Gastrocnemius medialis (tissue), 4 donors: ENCODE measurements at regions not wholly inside any gene's neighbourhood (a gene's known extent, or its start where the extent isn't known, plus 50 kb on each side); places are given as distances from the start of the nearest gene placed in this dataset.

Experiments used
- ATAC-seq, 2 donors: fragments of 150-250 bp; one replicate each; pipeline ENCODE4 v1.9.1; 2016
- DNase-seq, 2 donors: peaks; one replicate each; pipeline ENCODE4 v3.0.0-alpha.2; 2019
- H3K27ac ChIP-seq, 4 donors: fragments of 200-600 bp; sonication (generic); 1 replicate in 1 of 4; 2 replicates in 3 of 4; pipeline ENCODE4 v1.5.1; 2016 to 2018; ENCODE audit warnings: mild to moderate bottlenecking in 2 of 4, moderate library complexity in 1 of 4
- H3K27me3 ChIP-seq, 3 donors: fragments of 200-600 bp; sonication (generic) in 2 of 3; 1 replicate in 1 of 3; 2 replicates in 2 of 3; pipeline versions ENCODE4 v1.5.1 to v1.6.0; 2016 to 2019; ENCODE audit warnings: mild to moderate bottlenecking in 1 of 3, moderate library complexity in 1 of 3
- H3K36me3 ChIP-seq, 2 donors: fragments of 200-600 bp; sonication (generic) in 1 of 2; one replicate each; pipeline ENCODE4 v1.5.1; 2017 to 2018
- H3K4me1 ChIP-seq, 2 donors: fragments of 200-600 bp; sonication (generic) in 1 of 2; one replicate each; pipeline ENCODE4 v1.5.1; 2016 to 2017; ENCODE audit warnings: mild to moderate bottlenecking in 2 of 2
- H3K4me3 ChIP-seq, 4 donors: fragments of 200-600 bp; sonication (generic) in 3 of 4; 1 replicate in 1 of 4; 2 replicates in 3 of 4; pipeline ENCODE4 v1.5.1; 2016 to 2019; ENCODE audit warnings: mild to moderate bottlenecking in 2 of 4
- H3K9me3 ChIP-seq, 3 donors: fragments of 200-600 bp; sonication (generic) in 2 of 3; 1 replicate in 1 of 3; 2 replicates in 2 of 3; pipeline ENCODE4 v1.5.1; 2016 to 2019
- POLR2A ChIP-seq, 2 donors: fragments of 450-650 bp; IDR thresholded peaks; one replicate each; pipeline ENCODE4 v1.6.1; 2017; ENCODE audit warnings: antibody characterized with exemption in 2 of 2, mild to moderate bottlenecking in 2 of 2, moderate library complexity in 2 of 2
- in situ Hi-C, 4 donors: fragments of 200-750 bp; cut with MboI; loops; one replicate each; pipeline versions ENCODE4 v1.15.0 to v1.8.0; 2017; ENCODE audit warnings: low sequenced_read_pairs in 4 of 4
- intact Hi-C: fragments of 100-400 bp; cut with DNase I; formaldehyde crosslinking; loops from one replicate; pipeline ENCODE4 v1.15.1; 2023; ENCODE audit warnings: low total_unique reads
- TF ChIP-seq, protein P1 (sequence below), 5 experiments: fragments of 450-650 bp in 3 of 5; fragments of 200-600 bp in 2 of 5; sonication (generic) in 2 of 5; IDR thresholded peaks in 4 of 5; conservative IDR thresholded peaks in 1 of 5; 1 replicate in 4 of 5; 2 replicates in 1 of 5; pipeline ENCODE4 v1.5.1; 2016 to 2019; ENCODE audit warnings: antibody characterized with exemption in 5 of 5, mild to moderate bottlenecking in 3 of 5, moderate library complexity in 3 of 5

DNA sequence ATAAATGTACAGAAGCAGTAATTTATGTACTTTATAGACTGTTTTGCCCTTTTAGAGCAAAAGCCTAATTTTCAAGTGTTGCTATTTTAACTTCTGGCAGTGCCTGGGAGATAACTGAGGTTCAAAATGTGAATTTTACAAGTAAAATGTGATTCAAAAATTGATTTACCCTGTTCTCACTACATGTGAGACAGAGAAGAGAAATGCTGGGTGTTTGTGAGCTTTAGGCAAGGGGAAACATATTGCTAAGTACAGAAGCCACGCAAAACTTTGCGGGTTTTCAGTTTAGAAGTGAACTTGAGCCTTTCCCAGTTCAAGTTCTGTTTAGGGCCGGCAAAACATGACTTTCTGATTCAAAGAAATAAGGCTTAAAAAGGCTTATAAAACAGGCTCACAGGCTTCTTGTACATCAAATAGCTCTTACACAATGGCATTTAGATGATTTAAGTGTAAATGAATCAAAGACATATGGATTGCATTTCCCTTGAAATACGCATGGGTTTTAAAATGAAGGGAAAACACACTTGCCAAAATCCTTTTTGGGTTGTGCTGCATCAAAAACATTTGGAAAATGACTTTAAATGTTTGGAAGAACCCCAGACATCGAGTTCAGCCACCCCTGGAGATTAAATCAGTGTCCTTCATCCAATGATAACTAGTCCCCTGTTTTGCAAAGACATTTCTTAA is 370.8 kb upstream of the MEF2C start:
- H3K27ac ChIP-seq, result no peak overlapping the region
- no peaks in the 10 kb centered on the region for H3K36me3 ChIP-seq
- H3K27me3 ChIP-seq, result no peaks in the 10 kb centered on the region
- in situ Hi-C loops (no loop called here), intact Hi-C loops (no loop called here)
- no peak for DNase-seq
- ATAC-seq, result no peak
- H3K4me3 ChIP-seq, result no peak overlapping the region
- H3K9me3 ChIP-seq, result no peaks in the 10 kb centered on the region
- no peaks in the 10 kb centered on the region for H3K4me1 ChIP-seq
- TF ChIP-seq, protein P1, sequence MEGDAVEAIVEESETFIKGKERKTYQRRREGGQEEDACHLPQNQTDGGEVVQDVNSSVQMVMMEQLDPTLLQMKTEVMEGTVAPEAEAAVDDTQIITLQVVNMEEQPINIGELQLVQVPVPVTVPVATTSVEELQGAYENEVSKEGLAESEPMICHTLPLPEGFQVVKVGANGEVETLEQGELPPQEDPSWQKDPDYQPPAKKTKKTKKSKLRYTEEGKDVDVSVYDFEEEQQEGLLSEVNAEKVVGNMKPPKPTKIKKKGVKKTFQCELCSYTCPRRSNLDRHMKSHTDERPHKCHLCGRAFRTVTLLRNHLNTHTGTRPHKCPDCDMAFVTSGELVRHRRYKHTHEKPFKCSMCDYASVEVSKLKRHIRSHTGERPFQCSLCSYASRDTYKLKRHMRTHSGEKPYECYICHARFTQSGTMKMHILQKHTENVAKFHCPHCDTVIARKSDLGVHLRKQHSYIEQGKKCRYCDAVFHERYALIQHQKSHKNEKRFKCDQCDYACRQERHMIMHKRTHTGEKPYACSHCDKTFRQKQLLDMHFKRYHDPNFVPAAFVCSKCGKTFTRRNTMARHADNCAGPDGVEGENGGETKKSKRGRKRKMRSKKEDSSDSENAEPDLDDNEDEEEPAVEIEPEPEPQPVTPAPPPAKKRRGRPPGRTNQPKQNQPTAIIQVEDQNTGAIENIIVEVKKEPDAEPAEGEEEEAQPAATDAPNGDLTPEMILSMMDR (IDR thresholded peaks at IDR 0.05 in 4 of 5, conservative IDR thresholded peaks at IDR 0.05 in 1 of 5), result no peak
- no peak for TF ChIP-seq POLR2A (IDR thresholded peaks at IDR 0.05)

DNA sequence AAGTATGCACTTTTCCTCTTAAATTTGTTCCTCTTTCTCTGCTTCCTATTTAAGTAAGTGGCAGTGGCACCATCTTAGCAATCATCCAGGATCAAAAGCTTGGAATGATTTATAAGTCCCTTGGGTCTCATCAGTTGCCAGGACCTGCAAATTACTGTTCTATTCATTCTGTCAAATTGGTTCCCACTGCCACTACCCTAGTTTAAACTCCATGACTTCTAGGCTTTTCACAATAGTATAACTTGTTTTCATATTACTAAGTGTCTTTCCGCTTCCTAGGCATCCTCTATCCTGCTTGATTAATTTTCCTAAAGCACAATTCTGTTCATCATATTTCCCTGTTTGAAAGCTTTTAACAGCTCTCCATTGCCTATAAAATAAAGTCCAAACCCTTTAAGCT is 363.9 kb upstream of the MEF2C start:
- Histone ChIP-seq H3K27me3 (no peaks in the 10 kb centered on the region), H3K4me3 (no peak overlapping the region), H3K9me3 (no peaks in the 10 kb centered on the region), H3K4me1 (no peaks in the 10 kb centered on the region), H3K27ac (no peak overlapping the region), H3K36me3 (no peaks in the 10 kb centered on the region)
- in situ Hi-C loops (no loop called here), intact Hi-C loops (no loop called here)
- DNase-seq (no peak), ATAC-seq (no peak)
- no peak for TF ChIP-seq POLR2A (IDR thresholded peaks at IDR 0.05)
- TF ChIP-seq, protein P1 (IDR thresholded peaks at IDR 0.05 in 4 of 5, conservative IDR thresholded peaks at IDR 0.05 in 1 of 5), result no peak

DNA sequence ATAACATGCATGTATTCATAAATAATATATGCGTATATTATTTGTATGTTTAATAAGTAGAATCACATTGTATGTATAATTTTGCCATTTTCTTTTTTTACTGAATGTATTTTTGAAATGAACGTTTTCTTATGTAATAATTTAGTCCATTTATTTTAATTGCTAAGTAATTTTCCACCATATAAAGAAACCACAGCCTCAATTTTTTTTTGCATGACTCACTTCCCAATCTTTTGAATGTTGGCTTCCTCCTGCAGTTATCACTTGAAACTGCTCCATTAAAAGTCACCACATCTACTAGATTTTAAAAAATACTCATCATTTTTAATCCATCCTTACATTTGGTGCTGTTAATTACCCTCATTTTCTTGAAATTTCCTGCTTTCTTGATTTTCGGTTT is 363.3 kb upstream of the MEF2C start:
- Histone ChIP-seq H3K4me1 (no peaks in the 10 kb centered on the region), H3K36me3 (no peaks in the 10 kb centered on the region), H3K27me3 (no peaks in the 10 kb centered on the region), H3K27ac (no peak overlapping the region), H3K4me3 (no peak overlapping the region), H3K9me3 (no peaks in the 10 kb centered on the region)
- no peak for TF ChIP-seq POLR2A (IDR thresholded peaks at IDR 0.05)
- TF ChIP-seq, protein P1 (IDR thresholded peaks at IDR 0.05 in 4 of 5, conservative IDR thresholded peaks at IDR 0.05 in 1 of 5), result no peak
- intact Hi-C loops, result no loop called here
- DNase-seq, result no peak
- no peak for ATAC-seq
- in situ Hi-C loops, result no loop called here

DNA sequence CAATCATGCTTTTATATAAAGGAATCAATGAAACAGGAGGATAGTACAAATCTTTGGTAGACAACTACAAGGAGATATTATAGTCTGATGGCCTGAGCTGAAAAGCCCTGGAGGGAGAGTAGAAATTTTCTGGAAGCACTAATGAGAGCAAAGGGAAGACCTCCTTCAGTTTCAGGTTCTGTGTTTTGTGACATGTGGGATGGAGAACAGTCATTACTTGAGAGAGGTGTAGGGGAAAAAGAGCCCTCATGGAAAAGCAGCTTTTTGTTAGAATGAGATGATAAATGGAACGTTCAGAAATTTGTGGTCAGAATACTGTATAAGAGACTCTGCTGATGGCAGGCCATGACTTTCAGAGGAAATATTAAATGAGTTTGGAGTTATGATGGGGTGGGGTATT is 360.6 kb upstream of the MEF2C start:
- no peaks in the 10 kb centered on the region for H3K4me1 ChIP-seq
- no peak for ATAC-seq
- in situ Hi-C loops (no loop called here), intact Hi-C loops (no loop called here)
- no peaks in the 10 kb centered on the region for H3K27me3 ChIP-seq
- H3K27ac ChIP-seq, result no peak overlapping the region
- no peak overlapping the region for H3K4me3 ChIP-seq
- no peak for TF ChIP-seq POLR2A (IDR thresholded peaks at IDR 0.05)
- TF ChIP-seq, protein P1 (IDR thresholded peaks at IDR 0.05 in 4 of 5, conservative IDR thresholded peaks at IDR 0.05 in 1 of 5), result no peak
- H3K9me3 ChIP-seq, result no peaks in the 10 kb centered on the region
- no peak for DNase-seq
- H3K36me3 ChIP-seq, result no peaks in the 10 kb centered on the region

DNA sequence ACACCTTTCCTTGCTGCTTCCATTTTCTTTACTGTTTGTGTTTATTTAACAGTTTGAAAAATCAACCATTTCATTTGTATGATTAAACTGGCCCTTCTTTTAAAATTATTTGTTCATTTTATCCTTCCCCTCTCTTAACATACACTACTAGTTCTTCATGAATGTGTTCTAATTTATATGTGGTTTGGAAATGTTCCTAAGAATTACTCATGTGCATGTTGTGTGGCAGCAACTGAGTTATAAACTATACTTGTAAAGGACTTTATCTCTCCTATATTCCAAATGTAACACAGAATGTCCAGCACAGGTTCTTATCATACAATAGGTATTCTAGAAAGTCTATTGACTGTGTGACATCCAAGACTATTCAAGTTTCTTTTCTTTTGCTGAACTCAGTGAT is 358.2 kb upstream of the MEF2C start:
- Histone ChIP-seq H3K9me3 (no peaks in the 10 kb centered on the region), H3K27me3 (no peaks in the 10 kb centered on the region), H3K4me3 (no peak overlapping the region), H3K36me3 (no peaks in the 10 kb centered on the region), H3K27ac (no peak overlapping the region), H3K4me1 (no peaks in the 10 kb centered on the region)
- DNase-seq (no peak), ATAC-seq (no peak)
- intact Hi-C loops, result no loop called here
- TF ChIP-seq, protein P1 (IDR thresholded peaks at IDR 0.05 in 4 of 5, conservative IDR thresholded peaks at IDR 0.05 in 1 of 5), result no peak
- TF ChIP-seq POLR2A (IDR thresholded peaks at IDR 0.05), result no peak
- in situ Hi-C loops, result no loop called here
